Psoas muscle (tissue), 7 donors: ENCODE measurements at regions not wholly inside any gene's neighbourhood (a gene's known extent, or its start where the extent isn't known, plus 50 kb on each side); places are given as distances from the start of the nearest gene placed in this dataset.

ENCODE experiments used
- ATAC-seq, 4 donors: fragments of 200-7000 bp; cut with Tn5 transposase; one replicate each; pipeline ENCODE4 v1.9.1; 2020; ENCODE audit warnings: moderate library complexity in 3 of 4, mild to moderate bottlenecking in 2 of 4
- DNase-seq, 2 donors: peaks; one replicate each; pipeline ENCODE4 v3.0.0-alpha.2; 2020
- H3K27ac ChIP-seq: fragments of 200-600 bp; one replicate; pipeline ENCODE4 v1.8.0; 2022
- H3K27me3 ChIP-seq, 3 donors: fragments of 200-600 bp in 1 of 3; one replicate each; pipeline versions ENCODE4 v1.6.1 to v1.8.0; 2013 to 2022; ENCODE audit warnings: low read length in 2 of 3, mild to moderate bottlenecking in 2 of 3, moderate library complexity in 1 of 3; ENCODE audit not compliant: insufficient read depth in 3 of 3
- H3K36me3 ChIP-seq, 2 donors: fragments of 200-600 bp in 1 of 2; one replicate each; pipeline versions ENCODE4 v1.6.1 to v1.8.0; 2013 to 2022; ENCODE audit warnings: low read depth in 1 of 2, mild to moderate bottlenecking in 1 of 2, moderate library complexity in 1 of 2; ENCODE audit not compliant: insufficient read depth in 1 of 2
- H3K4me1 ChIP-seq: fragments of 200-600 bp; one replicate; pipeline ENCODE4 v1.8.0; 2022
- H3K4me3 ChIP-seq: fragments of 200-600 bp; one replicate; pipeline ENCODE4 v1.8.0; 2022; ENCODE audit warnings: mild to moderate bottlenecking
- H3K9me3 ChIP-seq: fragments of 200-600 bp; one replicate; pipeline ENCODE4 v1.8.0; 2022
- CTCF ChIP-seq: fragments of 200-600 bp; IDR thresholded peaks from one replicate; pipeline ENCODE4 v1.8.0; 2022; ENCODE audit warnings: antibody characterized with exemption
- WGBS, 3 donors: extraction: QIAGEN DNeasy Blood & Tissue Kit; methylation state at CpG; one replicate each; pipeline versions ENCODE4 v1.1.6 to v1.1.7; 2013; 5-methylcytosine and 5-hydroxymethylcytosine counted together
- intact Hi-C, 2 donors: fragments of 100-400 bp; cut with DNase I; formaldehyde crosslinking; loops; one replicate each; pipeline versions ENCODE4 v1.11.0 to v1.14.2; 2022
- donor health status: healthy with polysubstance abuse.
- donor health status: DM: no; HTN: no; CAD: no; lungs with moderate emphysema.
- donor health status: Bipolar disorder and iron deficiency.
- donor health status: healthy.
- donor health status: DM: yes; HTN: yes; CAD: no.
- donor health status: DM: no; HTN: no; CAD: no.
- donor health status: DM: yes; HTN: yes; CAD: no.

GRCh38 chr20:16661756-16662155 lies 68.1 kb upstream of the SNRPB2 start:
- Histone ChIP-seq H3K27ac (peak overlapping the region; percentile 68), H3K36me3 (no peaks in the 10 kb centered on the region), H3K4me3 (no peak overlapping the region), H3K4me1 (no peaks in the 10 kb centered on the region), H3K27me3 (no peaks in the 10 kb centered on the region), H3K9me3 (peaks cover 3% of the 10 kb centered on the region)
- intact Hi-C loops, result no loop called here
- DNase-seq, result peak; percentile 42 to 74
- TF ChIP-seq CTCF, result no peak
- peak; percentile 96 to 100 (median 98) for ATAC-seq
- WGBS, 3 donors, result 2 to 19% (median 11%) methylated on average over 2 of the region's 2 CpGs

GRCh38 chr20:16654858-16655535 lies 74.8 kb upstream of the SNRPB2 start:
- WGBS, 3 donors, result 56 to 72% (median 72%) methylated on average over 5 of the region's 5 CpGs
- intact Hi-C loops, result no loop called here
- no peak overlapping the region for H3K4me3 ChIP-seq
- DNase-seq, result no peak
- peaks cover 3% of the 10 kb centered on the region for H3K9me3 ChIP-seq
- H3K27ac ChIP-seq, result no peak overlapping the region
- H3K27me3 ChIP-seq, result peaks cover 0 to 3% (median 0%) of the 10 kb centered on the region in 3 donors
- no peak for TF ChIP-seq CTCF
- no peak for ATAC-seq
- H3K36me3 ChIP-seq, result no peaks in the 10 kb centered on the region
- no peaks in the 10 kb centered on the region for H3K4me1 ChIP-seq

GRCh38 chr20:16653266-16653665 lies 76.6 kb upstream of the SNRPB2 start:
- ATAC-seq, result no peak
- TF ChIP-seq CTCF, result no peak
- H3K4me1 ChIP-seq, result no peaks in the 10 kb centered on the region
- intact Hi-C loops, result no loop called here
- H3K4me3 ChIP-seq, result no peak overlapping the region
- H3K27ac ChIP-seq, result no peak overlapping the region
- no peaks in the 10 kb centered on the region for H3K36me3 ChIP-seq
- WGBS, 3 donors, result 77 to 83% (median 80%) methylated on average over 2 of the region's 2 CpGs
- H3K27me3 ChIP-seq, result peaks cover 0 to 3% (median 0%) of the 10 kb centered on the region in 3 donors
- no peak for DNase-seq
- H3K9me3 ChIP-seq, result peaks cover 3% of the 10 kb centered on the region

- no peaks in the 10 kb centered on the region for H3K4me1 ChIP-seq
- H3K4me3 ChIP-seq, result no peak overlapping the region
- 75 to 81% (median 79%) methylated on average over 12 of the region's 12 CpGs for WGBS, 3 donors
- H3K27me3 ChIP-seq, result no peaks in the 10 kb centered on the region
- no peak for TF ChIP-seq CTCF
- ATAC-seq (no peak), DNase-seq (no peak)
- intact Hi-C loops, result no loop called here
- H3K36me3 ChIP-seq, result no peaks in the 10 kb centered on the region
- no peak overlapping the region for H3K27ac ChIP-seq
- H3K9me3 ChIP-seq, result peaks cover 8% of the 10 kb centered on the region
These were observed 74.8 kb upstream of the KIF16B start for GRCh38 chr20:16647875-16648597.
